Liver (tissue), 8 donors: ENCODE measurements at regions not wholly inside any gene's neighbourhood (a gene's known extent, or its start where the extent isn't known, plus 50 kb on each side); places are given as distances from the start of the nearest gene placed in this dataset.

Experiments
- DNase-seq: peaks from one replicate; pipeline ENCODE4 v3.0.0-alpha.2; 2017; ENCODE audit warnings: low spot score
- H3K27ac ChIP-seq, 2 donors: one replicate each; pipeline ENCODE4 v1.7.0; 2013; ENCODE audit warnings: inconsistent platforms in 2 of 2, low read length in 2 of 2, control low read depth in 1 of 2, low read depth in 1 of 2, mild to moderate bottlenecking in 1 of 2
- H3K27me3 ChIP-seq, 4 donors: one replicate each; pipeline versions ENCODE4 v1.6.1 to v1.7.0; 2013; ENCODE audit warnings: low read length in 3 of 4, inconsistent platforms in 1 of 4, mild to moderate bottlenecking in 1 of 4, moderate library complexity in 1 of 4; ENCODE audit not compliant: control insufficient read depth in 4 of 4, insufficient read depth in 4 of 4
- H3K36me3 ChIP-seq, 4 donors: one replicate each; pipeline versions ENCODE4 v1.6.1 to v1.7.0; 2013; ENCODE audit warnings: low read length in 3 of 4, mild to moderate bottlenecking in 3 of 4, low read depth in 1 of 4, moderate library complexity in 1 of 4; ENCODE audit not compliant: control insufficient read depth in 4 of 4, insufficient read depth in 3 of 4
- H3K4me1 ChIP-seq, 4 donors: one replicate each; pipeline versions ENCODE4 v1.6.1 to v1.7.0; 2013; ENCODE audit warnings: low read length in 3 of 4, mild to moderate bottlenecking in 3 of 4, moderate library complexity in 1 of 4; ENCODE audit not compliant: control insufficient read depth in 4 of 4, insufficient read depth in 4 of 4
- H3K4me3 ChIP-seq, 3 donors: one replicate each; pipeline versions ENCODE4 v1.6.1 to v1.7.0; 2013; ENCODE audit warnings: low read length in 3 of 3, control low read depth in 1 of 3, low read depth in 1 of 3, mild to moderate bottlenecking in 1 of 3
- H3K9ac ChIP-seq, 2 donors: one replicate each; pipeline ENCODE4 v1.7.0; 2013; ENCODE audit warnings: low read length in 2 of 2, mild to moderate bottlenecking in 2 of 2, moderate library complexity in 2 of 2, control low read depth in 1 of 2, low read depth in 1 of 2
- H3K9me3 ChIP-seq, 4 donors: one replicate each; pipeline versions ENCODE4 v1.6.1 to v1.7.0; 2013; ENCODE audit warnings: low read length in 3 of 4; ENCODE audit not compliant: control insufficient read depth in 4 of 4
- ATF3 ChIP-seq: IDR thresholded peaks from 2 replicates; pipeline ENCODE4 v1.6.1; 2016; ENCODE audit warnings: antibody characterized with exemption
- CTCF ChIP-seq: fragments of 150-350 bp; IDR thresholded peaks from 2 replicates; pipeline ENCODE4 v1.5.1; 2017; ENCODE audit warnings: improper control_type of control experiment, low read depth, low read length; ENCODE audit not compliant: missing input control
- EGR1 ChIP-seq, 2 donors: IDR thresholded peaks; 2 replicates each; pipeline ENCODE4 v1.6.1; 2016 to 2018; ENCODE audit warnings: antibody characterized with exemption in 2 of 2, low read depth in 2 of 2
- FOXA1 ChIP-seq: IDR thresholded peaks from 2 replicates; pipeline ENCODE4 v1.6.1; 2016; ENCODE audit warnings: antibody characterized with exemption
- FOXA2 ChIP-seq: IDR thresholded peaks from 2 replicates; pipeline ENCODE4 v1.6.1; 2016; ENCODE audit warnings: antibody characterized with exemption
- GABPA ChIP-seq, 2 donors: IDR thresholded peaks in 1 of 2; conservative IDR thresholded peaks in 1 of 2; 2 replicates each; pipeline ENCODE4 v1.6.1; 2016; ENCODE audit warnings: antibody characterized with exemption in 2 of 2, mild to moderate bottlenecking in 1 of 2, moderate library complexity in 1 of 2
- HNF4A ChIP-seq, 2 donors: conservative IDR thresholded peaks; 2 replicates each; pipeline ENCODE4 v1.6.1; 2016; ENCODE audit warnings: antibody characterized with exemption in 2 of 2, mild to moderate bottlenecking in 2 of 2
- HNF4G ChIP-seq: IDR thresholded peaks from 2 replicates; pipeline ENCODE4 v1.6.1; 2016; ENCODE audit warnings: antibody characterized with exemption
- JUND ChIP-seq, 2 donors: IDR thresholded peaks; 2 replicates each; pipeline ENCODE4 v1.6.1; 2016; ENCODE audit warnings: antibody characterized with exemption in 2 of 2
- MAX ChIP-seq: IDR thresholded peaks from 2 replicates; pipeline ENCODE4 v1.6.1; 2016; ENCODE audit warnings: antibody characterized with exemption
- NR2F2 ChIP-seq: IDR thresholded peaks from 2 replicates; pipeline ENCODE4 v1.6.1; 2016; ENCODE audit warnings: antibody characterized with exemption
- RAD21 ChIP-seq, 2 donors: IDR thresholded peaks; 2 replicates each; pipeline ENCODE4 v1.6.1; 2016; ENCODE audit warnings: antibody characterized with exemption in 2 of 2, mild to moderate bottlenecking in 2 of 2
- REST ChIP-seq: IDR thresholded peaks from 2 replicates; pipeline ENCODE4 v1.6.1; 2016; ENCODE audit warnings: antibody characterized with exemption, mild to moderate bottlenecking
- RXRA ChIP-seq, 2 donors: IDR thresholded peaks; 2 replicates each; pipeline ENCODE4 v1.6.1; 2017 to 2018; ENCODE audit warnings: antibody characterized with exemption in 2 of 2, mild to moderate bottlenecking in 1 of 2
- SP1 ChIP-seq: IDR thresholded peaks from 2 replicates; pipeline ENCODE4 v1.6.1; 2018; ENCODE audit warnings: antibody characterized with exemption, mild to moderate bottlenecking
- TAF1 ChIP-seq: conservative IDR thresholded peaks from 2 replicates; pipeline ENCODE4 v1.6.1; 2016; ENCODE audit warnings: antibody characterized with exemption, mild to moderate bottlenecking
- WGBS: extraction: QIAGEN DNeasy Blood & Tissue Kit; methylation state at CpG from one replicate; pipeline ENCODE4 v1.1.7; 2013; 5-methylcytosine and 5-hydroxymethylcytosine counted together
- donor health status: healthy.
- donor health status: healthy.
- donor health status: healthy.
- donor health status: healthy.
- donor health status: healthy.

- Histone ChIP-seq H3K4me1 (no peaks in the 10 kb centered on the region), H3K27ac (no peak overlapping the region), H3K9me3 (no peaks in the 10 kb centered on the region), H3K9ac (no peak overlapping the region), H3K4me3 (no peak overlapping the region), H3K27me3 (no peaks in the 10 kb centered on the region), H3K36me3 (no peaks in the 10 kb centered on the region)
- TF ChIP-seq HNF4A (conservative IDR thresholded peaks at IDR 0.05) (no peak), HNF4G (no peak), FOXA2 (no peak)
- 83% methylated on average over 2 of the region's 2 CpGs for WGBS
- DNase-seq: no peak
These were observed 89.2 kb upstream of the FOXG1 start for GRCh38 chr14:28677381-28677780.

- Histone ChIP-seq H3K9ac (no peak overlapping the region), H3K9me3 (no peaks in the 10 kb centered on the region), H3K27me3 (no peaks in the 10 kb centered on the region), H3K27ac (no peak overlapping the region), H3K4me1 (no peaks in the 10 kb centered on the region), H3K36me3 (no peaks in the 10 kb centered on the region), H3K4me3 (no peak overlapping the region)
- WGBS: 24% methylated on average over 2 of the region's 2 CpGs
- TF ChIP-seq HNF4G (no peak), EGR1 (IDR thresholded peaks at IDR 0.05; ENCODE audit: low read depth in 2 of 2) (no peak), JUND (IDR thresholded peaks at IDR 0.05) (no peak), ATF3 (no peak), NR2F2 (no peak), RAD21 (IDR thresholded peaks at IDR 0.05) (no peak), HNF4A (conservative IDR thresholded peaks at IDR 0.05) (no peak), FOXA2 (no peak), REST (no peak), FOXA1 (no peak), GABPA (IDR thresholded peaks at IDR 0.05 in 1 of 2, conservative IDR thresholded peaks at IDR 0.05 in 1 of 2) (no peak), RXRA (IDR thresholded peaks at IDR 0.05) (no peak), SP1 (no peak), TAF1 (no peak), CTCF (no peak)
- no peak for DNase-seq
These were observed 87.7 kb upstream of the FOXG1 start for GRCh38 chr14:28678887-28679286.

GRCh38 chr14:28681681-28682080 is 84.9 kb upstream of the FOXG1 start:
- DNase-seq: no peak
- Histone ChIP-seq H3K27ac (no peak overlapping the region), H3K27me3 (no peaks in the 10 kb centered on the region), H3K9ac (no peak overlapping the region), H3K4me1 (no peaks in the 10 kb centered on the region), H3K36me3 (no peaks in the 10 kb centered on the region), H3K9me3 (no peaks in the 10 kb centered on the region), H3K4me3 (no peak overlapping the region)
- 57% methylated on average over 4 of the region's 4 CpGs for WGBS
- TF ChIP-seq REST (no peak), HNF4G (no peak), GABPA (IDR thresholded peaks at IDR 0.05 in 1 of 2, conservative IDR thresholded peaks at IDR 0.05 in 1 of 2) (no peak), MAX (no peak), RXRA (IDR thresholded peaks at IDR 0.05) (no peak), CTCF (no peak), TAF1 (no peak), HNF4A (conservative IDR thresholded peaks at IDR 0.05) (no peak), FOXA1 (no peak), SP1 (no peak), FOXA2 (no peak), JUND (IDR thresholded peaks at IDR 0.05) (no peak)
